ENCODE measurements at regions not wholly inside any gene's neighbourhood (a gene's known extent, or its start where the extent isn't known, plus 50 kb on each side); places are given as distances from the start of the nearest gene placed in this dataset.
"Not testable (repeated sequence)": the region's sequence is repeated elsewhere in the genome, so short reads cannot be mapped to it uniquely, and the experiment has no call there.

DNA sequence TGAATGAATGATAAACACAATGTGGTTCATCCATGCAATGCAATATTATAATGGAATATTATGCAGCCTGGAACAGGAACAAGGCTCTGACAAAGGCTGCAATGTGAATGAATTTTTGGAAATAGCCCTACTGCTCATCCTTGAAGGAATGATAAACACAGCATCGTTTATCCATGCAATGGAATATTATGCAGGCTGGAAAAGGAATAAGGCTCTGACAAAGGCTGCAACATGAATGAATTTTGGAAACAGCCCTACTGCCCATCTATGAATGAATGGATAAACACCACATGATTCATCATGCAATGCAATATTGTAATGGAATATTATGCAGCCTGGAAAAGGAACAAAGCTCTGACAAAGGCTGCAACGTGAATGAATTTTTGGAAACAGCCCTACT is 159.4 kb downstream of the CRLF2 start:
- DNase-seq, result no peak

DNA sequence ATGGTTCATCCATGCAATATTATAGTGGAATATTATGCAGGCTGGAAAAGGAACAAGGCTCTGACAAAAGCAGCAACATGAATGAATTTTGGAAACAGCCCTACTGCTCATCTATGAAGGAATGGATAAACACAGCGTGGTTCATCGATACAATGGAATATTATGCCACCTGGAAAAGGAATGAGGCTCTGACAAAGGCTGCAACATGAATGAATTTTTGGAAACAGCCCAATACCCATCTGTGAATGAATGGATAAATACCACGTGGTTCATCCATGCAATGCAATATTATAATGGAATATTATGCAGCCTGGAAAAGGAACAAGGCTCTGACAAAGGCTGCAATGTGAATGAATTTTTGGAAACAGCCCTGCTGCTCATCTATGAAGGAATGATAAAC is 160.4 kb downstream of the CRLF2 start:
- no peak for DNase-seq

DNA sequence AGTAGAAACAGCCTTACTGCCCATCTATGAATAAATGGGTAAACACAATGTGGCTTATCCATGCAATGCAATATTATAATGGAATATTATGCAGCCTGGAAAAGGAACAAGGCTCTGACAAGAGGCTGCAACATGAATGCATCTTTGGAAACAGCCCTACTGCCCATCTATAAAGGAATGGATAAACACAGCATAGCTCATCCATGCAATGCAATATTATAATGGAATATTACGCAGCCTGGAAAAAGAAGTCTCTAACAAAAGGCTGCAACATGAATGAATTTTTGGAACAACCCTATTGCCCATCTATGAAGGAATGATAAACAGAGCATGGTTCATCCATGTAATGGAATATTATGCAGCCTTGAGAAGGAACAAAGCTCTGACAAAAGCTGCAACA is 161.0 kb downstream of the CRLF2 start:
- no peak for DNase-seq

DNA sequence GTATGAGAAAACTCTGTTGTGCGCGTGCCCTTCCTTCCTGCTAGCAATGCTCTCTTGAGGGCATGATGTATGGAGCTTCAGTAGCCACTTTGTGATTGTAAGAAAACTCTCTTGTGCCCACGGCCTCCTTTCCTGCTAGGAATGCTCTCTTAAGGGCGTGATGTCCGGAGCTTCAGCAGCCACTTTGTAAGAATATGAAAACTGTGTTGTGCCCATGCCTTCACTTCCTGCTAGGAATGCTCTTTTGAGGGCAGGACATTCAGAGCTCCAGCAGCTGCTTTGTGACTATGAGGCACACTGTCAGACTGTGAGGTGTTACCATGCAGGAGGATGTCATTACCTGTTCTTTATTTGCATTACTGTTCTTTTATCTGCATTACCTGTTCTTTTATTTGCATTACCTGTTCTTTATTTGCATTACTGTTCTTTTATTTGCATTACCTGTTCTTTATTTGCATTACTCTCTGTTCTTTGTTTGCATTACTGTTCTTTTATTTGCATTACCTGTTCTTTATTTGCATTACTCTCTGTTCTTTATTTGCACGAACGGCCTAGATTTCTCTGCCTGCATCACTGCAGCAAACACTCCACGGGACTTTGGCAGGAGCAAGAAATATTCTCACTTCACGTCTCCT is 166.7 kb downstream of the CRLF2 start:
- DNase-seq, result no peak

DNA sequence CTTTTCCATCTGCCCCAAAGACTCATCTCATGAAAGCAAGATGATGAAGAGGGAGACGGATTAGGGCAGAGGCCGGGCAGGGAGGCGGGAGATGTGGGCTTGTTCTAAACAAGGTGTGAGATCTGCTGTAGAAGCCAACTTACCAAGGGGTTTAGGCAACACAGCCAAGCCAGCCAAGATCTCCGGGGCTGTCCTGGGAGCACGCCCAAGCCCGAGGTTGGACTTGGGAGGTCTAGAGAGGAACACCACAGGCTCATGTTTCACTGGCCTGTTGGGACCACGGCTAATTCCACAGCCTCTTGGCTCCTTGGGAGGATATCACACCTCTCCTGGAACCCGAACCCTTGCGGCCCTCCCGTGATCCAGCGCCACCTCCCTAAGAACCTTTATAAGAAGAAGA is 171.4 kb downstream of the CRLF2 start:
- no peak for DNase-seq

DNA sequence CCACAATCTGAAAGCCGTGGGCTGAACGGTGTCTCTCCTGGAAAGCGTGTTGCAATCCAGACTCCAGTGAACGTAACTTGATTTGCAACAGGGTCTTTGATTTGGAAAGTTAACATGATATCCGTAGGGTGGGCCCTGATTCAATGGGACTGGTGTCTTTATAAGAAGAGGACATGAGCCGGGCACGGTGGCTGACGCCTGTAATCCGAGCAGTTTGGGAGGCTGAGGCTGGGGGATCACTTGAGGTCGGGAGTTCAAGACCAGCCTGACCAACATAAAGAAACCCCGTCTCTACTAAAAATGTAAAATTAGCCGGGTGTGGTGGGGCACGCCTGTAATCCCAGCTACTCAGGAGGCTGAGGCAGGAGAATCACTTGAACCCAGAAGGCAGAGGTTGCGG is 176.5 kb downstream of the CRLF2 start:
- not testable (repeated sequence) for DNase-seq

DNA sequence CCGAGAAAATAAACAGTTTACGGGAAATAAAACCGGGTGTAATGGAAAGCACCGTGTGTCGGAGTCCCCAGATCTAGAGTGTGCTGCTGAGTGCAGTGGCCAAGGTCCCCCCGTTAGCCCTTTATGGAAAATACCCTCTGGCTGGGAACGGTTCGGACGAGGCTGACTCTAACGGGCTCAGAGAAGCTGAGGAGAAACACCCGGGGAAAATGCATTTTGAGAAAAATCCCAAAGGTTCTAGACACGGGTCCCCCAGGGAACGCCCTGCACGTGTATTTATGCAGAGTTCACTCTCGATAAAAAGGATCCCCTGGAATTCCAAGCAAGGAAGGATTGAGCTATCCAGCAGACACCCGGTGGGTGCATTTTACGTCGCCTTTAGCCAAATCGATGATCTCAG is 177.2 kb downstream of the CRLF2 start:
- no peak for DNase-seq

DNA sequence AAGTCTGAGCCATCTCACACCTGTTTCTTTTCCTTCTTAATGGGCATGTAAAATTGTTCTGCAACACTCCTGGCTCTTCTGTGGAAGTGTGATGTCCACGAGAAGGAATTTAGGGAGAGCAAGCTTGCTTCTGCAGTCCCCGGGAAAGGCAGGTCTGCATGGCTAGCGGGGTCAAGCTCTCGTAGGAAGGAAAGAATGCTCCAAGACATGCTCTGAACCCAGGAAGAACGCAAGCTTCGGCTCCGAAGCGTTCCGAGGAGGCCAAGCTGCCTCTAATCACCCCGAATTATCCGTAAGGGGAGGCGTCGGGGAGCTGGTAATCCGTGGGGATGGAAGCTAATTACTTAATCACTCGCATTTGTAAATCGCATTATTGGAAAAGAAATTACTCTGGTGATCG is 177.7 kb downstream of the CRLF2 start:
- DNase-seq, result no peak

DNA sequence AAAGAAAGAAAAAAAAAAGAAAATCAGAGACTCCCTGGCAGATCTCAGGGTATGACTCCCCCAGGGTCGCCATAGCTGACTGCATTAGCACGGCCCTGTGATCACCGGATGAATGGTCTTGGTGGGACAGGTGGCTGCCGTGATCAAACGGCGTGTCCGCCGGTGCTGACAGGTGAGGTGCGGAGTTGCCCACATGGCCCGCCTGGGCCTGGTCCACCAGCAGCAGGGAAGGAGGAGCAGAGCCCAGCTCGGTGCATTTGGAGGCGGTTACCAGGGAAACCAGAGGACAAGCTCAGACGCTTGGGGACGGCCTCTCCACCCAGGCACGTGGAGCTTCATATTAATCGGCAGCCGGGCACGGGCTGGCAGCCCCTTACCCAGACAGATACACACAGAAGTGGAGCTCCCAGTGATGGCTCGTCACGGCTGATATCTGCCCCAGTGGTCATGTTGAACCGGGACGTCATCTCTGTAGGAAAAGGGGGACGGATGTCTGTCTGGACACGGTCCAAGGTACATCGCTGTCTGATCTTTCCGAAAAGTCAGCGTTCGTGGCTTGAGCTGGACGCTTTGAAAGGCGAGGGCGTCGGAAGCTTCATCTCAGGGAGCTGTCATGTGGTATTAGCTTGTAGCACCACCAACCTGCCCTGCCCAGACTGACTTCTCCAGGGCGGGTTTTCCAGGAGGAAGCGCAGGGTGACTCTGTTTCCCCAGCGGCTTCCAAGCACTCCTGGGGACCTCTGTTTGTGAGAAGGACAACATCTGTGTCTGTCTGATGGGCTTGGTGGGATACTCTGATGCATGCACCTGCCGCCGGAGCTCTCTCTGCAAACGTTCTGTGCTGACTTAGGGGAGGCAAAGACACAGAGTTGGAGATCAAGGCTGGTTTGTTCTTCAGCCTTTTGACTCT is 180.7 kb downstream of the CRLF2 start:
- DNase-seq, result no peak

DNA sequence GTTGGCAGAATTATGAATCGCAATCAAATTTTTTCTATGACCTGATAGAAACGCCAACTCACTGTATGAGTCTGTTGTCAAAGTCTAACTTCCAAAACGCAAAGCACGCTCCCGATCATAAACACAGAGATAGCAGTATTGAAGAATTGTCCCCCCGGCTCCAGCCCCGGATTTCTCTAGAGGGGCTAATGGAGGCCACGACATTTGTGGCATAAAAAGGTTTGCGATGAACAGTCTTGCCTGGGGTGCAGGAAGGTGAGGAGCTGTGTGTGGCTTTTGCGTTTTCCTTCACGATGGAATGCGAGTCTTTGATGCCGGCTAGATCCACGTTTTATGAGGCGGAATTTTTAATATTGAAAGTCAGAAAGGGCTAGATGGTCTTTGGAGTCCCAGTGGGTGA is 183.0 kb downstream of the CRLF2 start:
- DNase-seq, result no peak

DNA sequence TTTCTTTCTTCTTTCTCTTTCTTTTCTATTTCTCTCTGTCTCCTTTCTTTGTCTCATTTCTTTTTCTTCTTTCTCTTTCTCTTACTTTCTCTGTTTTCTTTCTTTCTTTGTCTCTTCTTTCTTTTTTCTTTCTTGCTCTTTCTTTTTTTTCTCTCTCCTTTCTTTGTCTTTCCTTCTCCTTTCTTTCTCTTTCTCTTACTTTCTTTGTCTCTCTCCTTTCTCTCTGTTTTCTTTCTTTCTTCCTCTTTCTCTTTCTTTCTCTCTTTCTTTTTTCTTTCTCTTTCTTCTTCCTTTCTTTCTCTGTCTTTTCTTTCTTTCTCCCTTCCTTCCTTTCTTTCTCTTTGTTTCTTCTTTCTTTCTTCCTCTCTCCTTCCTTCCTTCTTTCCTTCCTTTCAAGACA is 184.8 kb downstream of the CRLF2 start:
- DNase-seq, result no peak

DNA sequence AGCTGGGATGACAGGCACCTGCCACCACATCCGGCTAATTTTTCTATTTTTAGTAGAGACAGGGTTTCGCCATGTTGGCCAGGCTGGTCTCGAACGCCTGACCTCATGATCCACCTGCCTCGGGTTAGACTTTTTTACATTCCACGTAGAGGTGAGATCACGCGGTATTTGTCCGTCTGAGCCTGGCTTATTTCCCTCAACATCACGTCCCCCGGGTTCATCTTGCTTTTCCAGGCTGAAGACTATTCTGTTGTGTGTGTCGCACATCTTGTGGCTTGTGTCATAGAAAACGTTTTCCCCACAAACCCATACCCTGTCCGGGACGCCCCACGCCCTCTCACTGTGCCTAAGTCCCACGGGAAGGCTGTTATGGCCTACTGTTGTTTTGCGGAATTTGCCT is 185.3 kb downstream of the CRLF2 start:
- no peak for DNase-seq

DNA sequence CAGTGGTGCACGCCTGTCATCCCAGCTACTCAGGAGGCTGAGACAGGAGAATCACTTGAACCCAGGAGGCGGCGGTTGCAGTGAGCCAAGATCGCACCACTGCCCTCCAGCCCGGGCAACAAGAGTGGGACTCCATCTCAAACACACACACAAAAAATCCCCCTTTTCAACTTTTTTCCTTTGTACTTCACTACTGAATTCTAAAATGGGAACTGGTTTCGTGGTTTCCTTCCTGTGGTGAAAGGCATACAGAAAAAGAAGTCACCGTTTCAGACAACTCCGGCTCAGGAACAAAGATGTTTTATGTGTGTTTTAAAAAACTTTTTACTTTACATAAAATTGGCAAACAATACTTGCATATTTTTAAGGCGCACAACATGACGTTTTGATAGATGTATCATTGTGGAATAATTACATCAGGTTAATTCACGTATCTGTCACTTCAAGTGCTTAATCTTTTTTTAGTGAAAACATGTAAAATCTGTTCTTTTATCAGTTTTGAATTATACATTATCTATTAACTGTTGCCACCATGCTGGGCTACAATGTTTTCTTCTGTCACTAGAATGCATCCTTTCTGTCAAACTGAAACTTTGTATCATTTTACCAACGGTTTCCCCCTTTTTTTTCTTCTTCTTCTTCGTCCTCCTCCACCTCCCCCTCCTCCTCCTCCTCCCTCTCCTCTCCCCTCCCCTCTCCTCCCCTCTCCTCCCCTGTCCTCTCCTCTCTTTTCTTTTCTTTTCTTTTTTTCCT is 186.0 kb downstream of the CRLF2 start:
- no peak for DNase-seq

DNA sequence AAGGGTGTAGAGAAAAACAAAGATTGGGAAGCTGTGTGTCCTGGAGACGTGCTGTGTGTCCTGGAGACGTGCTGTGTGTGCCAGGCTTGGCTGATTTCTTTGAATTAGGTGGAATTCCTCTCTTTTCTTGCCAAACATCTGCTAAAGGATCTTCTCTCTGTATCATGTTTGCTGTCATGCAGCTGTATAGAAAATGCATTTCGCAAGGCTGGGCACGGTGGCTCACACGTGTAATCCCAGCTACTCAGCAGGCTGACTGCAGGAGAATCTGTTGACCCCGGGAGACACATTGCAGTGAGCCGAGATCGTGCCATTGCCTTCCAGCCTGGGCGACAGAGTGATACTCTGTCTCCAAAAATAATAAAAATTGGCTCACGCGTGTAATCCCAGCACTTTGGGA is 187.0 kb downstream of the CRLF2 start:
- DNase-seq, result no peak

DNA sequence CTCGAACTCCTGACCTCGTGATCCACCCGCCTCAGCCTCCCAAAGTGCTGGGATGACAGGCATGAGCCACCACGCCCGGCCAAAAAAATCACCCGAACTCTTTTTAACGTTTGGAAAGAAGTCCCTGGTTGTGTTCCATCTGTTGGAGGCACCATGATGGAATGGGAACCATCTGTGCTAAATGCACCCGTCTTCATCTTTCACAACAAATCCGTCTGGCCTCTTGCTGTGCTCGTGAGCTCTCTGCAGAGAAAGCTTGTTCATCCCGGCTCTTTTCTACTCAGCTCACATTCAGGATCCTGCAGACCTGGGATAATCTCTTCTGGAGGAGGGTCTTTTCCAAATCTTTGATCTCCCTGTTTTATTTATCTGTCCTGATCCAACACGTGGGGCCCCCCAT is 188.8 kb downstream of the CRLF2 start:
- DNase-seq, result no peak

DNA sequence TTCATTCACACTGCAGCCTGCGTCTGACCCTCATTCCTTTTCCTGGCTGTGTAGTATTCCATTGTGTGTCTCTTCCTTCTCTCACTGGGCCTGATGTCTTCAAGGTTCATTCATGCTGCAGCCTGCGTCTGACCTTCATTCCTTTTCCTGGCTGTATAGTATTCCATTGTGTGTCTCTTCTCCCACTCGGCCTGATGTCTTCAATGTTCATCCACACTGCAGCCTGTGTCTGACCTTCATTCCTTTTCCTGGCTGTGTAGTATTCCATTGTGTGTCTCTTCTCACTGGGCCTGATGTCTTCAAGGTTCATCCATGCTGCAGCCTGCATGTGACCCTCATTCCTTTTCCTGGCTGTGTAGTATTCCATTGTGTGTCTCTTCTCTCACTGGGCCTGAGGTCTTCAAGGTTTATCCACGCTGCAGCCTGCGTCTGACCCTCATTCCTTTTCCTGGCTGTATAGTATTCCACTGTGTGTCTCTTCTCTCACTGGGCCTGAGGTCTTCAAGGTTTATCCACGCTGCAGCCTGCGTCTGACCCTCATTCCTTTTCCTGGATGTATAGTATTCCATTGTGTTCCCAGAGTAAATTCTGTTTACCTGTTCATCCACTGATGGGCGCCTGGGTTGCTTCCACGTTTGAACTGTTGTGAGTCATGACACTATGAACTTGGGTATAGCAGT is 191.0 kb downstream of the CRLF2 start:
- DNase-seq, result not testable (repeated sequence)

DNA sequence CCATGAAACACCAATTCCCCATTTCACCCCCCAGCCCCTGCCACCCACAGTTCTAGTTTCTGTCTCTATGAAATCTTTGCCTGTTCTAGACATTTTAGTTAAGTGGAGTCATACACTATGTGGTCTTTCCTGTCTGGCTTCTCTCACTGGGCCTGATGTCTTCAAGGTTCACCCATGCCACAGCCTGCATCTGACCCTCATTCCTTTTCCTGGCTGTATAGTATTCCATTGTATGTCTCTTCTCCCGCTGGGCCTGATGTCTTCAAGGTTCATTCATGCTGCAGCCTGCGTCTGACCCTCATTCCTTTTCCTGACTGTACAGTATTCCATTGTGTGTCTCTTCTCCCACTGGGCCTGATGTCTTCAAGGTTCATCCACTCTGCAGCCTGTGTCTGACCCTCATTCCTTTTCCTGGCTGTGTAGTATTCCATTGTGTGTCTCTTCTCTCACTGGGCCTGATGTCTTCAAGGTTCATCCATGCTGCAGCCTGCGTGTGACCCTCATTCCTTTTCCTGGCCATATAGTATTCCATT is 191.7 kb downstream of the CRLF2 start:
- no peak for DNase-seq

DNA sequence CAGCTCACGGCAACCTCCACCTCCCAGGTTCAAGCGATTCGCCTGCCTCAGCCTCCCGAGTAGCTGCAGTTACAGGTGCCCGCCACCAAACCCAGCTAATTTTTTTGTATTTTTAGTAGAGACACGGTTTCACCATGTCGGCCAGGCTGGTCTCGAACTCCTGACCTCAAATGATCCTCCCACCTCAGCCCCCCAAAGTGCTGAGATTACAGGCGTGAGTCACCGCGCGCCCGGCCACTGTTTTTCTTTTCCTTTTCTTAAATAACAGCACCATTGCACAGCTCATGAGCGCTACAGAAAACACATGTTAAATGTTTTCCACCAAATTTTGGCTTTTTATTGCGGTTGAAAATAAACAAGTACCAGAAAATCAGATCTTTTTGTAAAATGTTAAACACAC is 195.5 kb downstream of the CRLF2 start:
- DNase-seq, result not testable (repeated sequence)

DNA sequence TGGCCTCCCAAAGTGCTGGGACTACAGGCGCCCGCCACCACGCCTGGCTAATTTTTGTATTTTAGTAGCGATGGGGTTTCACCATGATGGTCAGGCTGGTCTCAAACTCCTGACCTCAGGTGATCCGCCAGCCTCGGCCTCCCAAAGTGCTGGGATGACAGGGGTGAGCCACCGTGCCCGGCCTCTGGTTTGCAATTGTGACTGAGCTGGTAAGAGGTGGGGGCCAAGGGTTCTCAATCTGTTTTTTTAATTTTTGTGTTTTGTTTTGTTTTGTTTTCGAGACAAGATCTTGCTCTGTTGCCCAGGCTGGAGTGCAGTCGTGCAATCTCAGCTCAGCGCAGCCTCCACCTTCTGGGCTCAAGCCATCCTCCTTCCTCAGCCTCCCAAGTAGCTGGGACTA is 196.2 kb downstream of the CRLF2 start:
- not testable (repeated sequence) for DNase-seq

DNA sequence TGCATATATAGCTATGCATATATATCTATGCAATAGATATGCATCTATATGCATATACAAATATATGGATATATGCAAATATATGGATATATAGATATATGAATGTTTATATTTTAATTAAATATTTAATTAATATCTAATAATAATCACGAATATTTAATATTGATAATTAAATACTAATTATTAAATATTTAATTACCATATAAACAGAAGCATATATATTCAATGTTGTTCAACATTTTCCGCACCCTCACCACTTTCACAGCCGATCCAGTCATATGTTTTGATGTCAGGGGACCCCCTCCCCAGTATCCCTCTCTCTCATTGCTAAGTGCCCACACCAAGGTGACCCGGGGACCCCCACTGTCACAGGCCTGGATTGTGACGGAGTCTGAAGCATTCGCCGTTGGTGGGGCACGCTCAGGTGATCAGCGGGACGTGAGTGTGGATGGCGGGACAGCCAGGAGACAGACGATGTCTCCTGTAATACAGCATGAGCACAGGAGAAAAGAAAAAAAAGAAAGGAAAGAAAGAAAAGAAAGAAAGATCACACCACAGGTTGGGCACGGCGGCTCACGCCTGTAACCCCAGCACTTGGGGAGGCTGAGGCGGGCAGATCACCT is 199.7 kb downstream of the CRLF2 start:
- DNase-seq, result no peak

DNA sequence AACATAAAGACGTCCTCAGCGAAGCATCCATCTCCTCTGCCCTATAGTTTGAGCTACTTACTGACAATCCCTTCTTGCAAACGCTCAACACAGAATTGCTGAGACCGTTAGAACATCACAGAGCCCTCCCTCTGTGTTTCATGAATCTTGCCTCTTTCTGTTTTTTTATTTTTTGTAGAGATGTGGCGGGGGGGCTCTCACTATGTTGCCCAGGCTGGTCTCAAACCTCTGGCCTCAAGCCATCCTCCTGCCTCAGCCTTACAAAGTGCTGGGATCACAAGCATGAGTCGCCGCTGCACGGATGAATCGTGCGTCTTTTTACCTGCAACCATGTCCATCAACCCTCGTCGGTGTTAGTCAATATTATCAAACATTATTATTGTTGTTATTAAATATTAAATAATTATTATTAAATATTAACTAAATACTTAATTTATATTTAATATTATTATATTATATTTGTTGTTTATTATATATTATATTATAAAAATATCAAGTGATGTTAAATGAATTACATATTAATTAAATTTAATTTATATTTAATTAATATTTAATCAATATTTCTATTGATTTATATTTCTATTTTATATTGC is 200.7 kb downstream of the CRLF2 start:
- no peak for DNase-seq

DNA sequence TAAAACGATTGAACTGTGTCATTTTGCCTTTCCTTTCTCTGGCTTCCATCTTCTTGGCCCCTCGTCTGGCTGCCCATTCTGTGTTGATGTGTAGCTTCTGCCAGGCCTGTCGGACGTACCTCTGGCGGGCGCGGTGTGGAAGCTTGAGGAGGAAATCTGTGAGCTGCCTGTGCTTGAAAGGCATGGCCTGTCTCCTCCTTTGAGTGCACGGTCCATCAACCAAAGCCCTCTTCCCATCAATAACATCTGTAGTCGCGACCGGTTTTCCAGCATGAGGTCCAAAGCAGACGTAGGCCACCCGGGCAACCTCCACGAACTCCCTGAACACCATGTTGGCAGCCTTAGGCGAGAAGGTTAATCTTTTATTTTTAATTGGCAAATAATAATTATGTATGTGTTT is 202.7 kb downstream of the CRLF2 start:
- no peak for DNase-seq
